CD8-positive, alpha-beta memory T cell (primary cell): ENCODE measurements at regions not wholly inside any gene's neighbourhood (a gene's known extent, or its start where the extent isn't known, plus 50 kb on each side); places are given as distances from the start of the nearest gene placed in this dataset.
"Not testable (repeated sequence)": the region's sequence is repeated elsewhere in the genome, so short reads cannot be mapped to it uniquely, and the experiment has no call there.

Source experiments
- CTCF ChIA-PET: fragments of 350-600 bp; sonication (Branson Sonifier 250); formaldehyde crosslinking; loops from one replicate; lab custom pipeline; 2021; ENCODE audit warnings: antibody characterized with exemption; lab: Charles Lee
- POLR2A ChIA-PET: fragments of 350-600 bp; sonication (Branson Sonifier 250); formaldehyde crosslinking; loops from one replicate; lab custom pipeline; 2021; ENCODE audit warnings: antibody characterized with exemption; lab: Charles Lee
- DNase-seq, 5 donors: peaks; one replicate each; pipeline versions ENCODE4 v3.0.0 to v3.0.0-alpha.2; 2020 to 2022; ENCODE audit warnings: mixed read lengths in 1 of 5
- H3K27ac ChIP-seq: one replicate; pipeline ENCODE4 v1.7.0; 2013; ENCODE audit warnings: low read depth, mild to moderate bottlenecking, low read length, moderate library complexity
- H3K27me3 ChIP-seq: 2 replicates; pipeline ENCODE4 v1.7.0; 2013; ENCODE audit warnings: low read length, mild to moderate bottlenecking; ENCODE audit not compliant: insufficient read depth, poor library complexity, severe bottlenecking
- H3K36me3 ChIP-seq: 2 replicates; pipeline ENCODE4 v1.7.0; 2013; ENCODE audit warnings: mild to moderate bottlenecking, low read length, moderate library complexity; ENCODE audit not compliant: insufficient read depth
- H3K4me1 ChIP-seq: 2 replicates; pipeline ENCODE4 v1.7.0; 2013; ENCODE audit warnings: mild to moderate bottlenecking, low read length, moderate library complexity; ENCODE audit not compliant: insufficient read depth
- H3K4me3 ChIP-seq: 2 replicates; pipeline ENCODE4 v1.7.0; 2013; ENCODE audit warnings: mild to moderate bottlenecking, low read length
- H3K9me3 ChIP-seq: 2 replicates; pipeline ENCODE4 v1.7.0; 2013; ENCODE audit warnings: mild to moderate bottlenecking, low read length
- H3K27ac Mint-ChIP-seq, 8 donors: one replicate each; pipeline ENCODE4 v1.8.0; 2020 to 2021; ENCODE audit warnings: mixed read lengths in 8 of 8, mild to moderate bottlenecking in 6 of 8, inconsistent platforms in 3 of 8, moderate library complexity in 3 of 8
- H3K27me3 Mint-ChIP-seq, 2 donors: one replicate each; pipeline ENCODE4 v1.8.0; 2020 to 2021; ENCODE audit warnings: mixed read lengths in 2 of 2, mild to moderate bottlenecking in 1 of 2, moderate library complexity in 1 of 2
- H3K36me3 Mint-ChIP-seq, 3 donors: one replicate each; pipeline ENCODE4 v1.8.0; 2020 to 2021; ENCODE audit warnings: mixed read lengths in 3 of 3, inconsistent platforms in 1 of 3, mild to moderate bottlenecking in 1 of 3
- H3K4me1 Mint-ChIP-seq, 3 donors: one replicate each; pipeline ENCODE4 v1.8.0; 2020 to 2021; ENCODE audit warnings: mixed read lengths in 3 of 3, inconsistent platforms in 1 of 3, mild to moderate bottlenecking in 1 of 3
- H3K4me3 Mint-ChIP-seq, 7 donors: one replicate each; pipeline ENCODE4 v1.8.0; 2020 to 2021; ENCODE audit warnings: mixed read lengths in 7 of 7, mild to moderate bottlenecking in 6 of 7, moderate library complexity in 4 of 7, inconsistent platforms in 2 of 7
- H3K9me3 Mint-ChIP-seq, 5 donors: one replicate each; pipeline ENCODE4 v1.8.0; 2020 to 2022; ENCODE audit warnings: mixed read lengths in 5 of 5, mild to moderate bottlenecking in 3 of 5, moderate library complexity in 2 of 5, inconsistent platforms in 1 of 5

- peaks cover 10 to 57% (median 10%) of the 10 kb centered on the region in 3 donors for H3K36me3 Mint-ChIP-seq
- DNase-seq, result no peak
- Histone ChIP-seq H3K27ac (no peak overlapping the region), H3K36me3 (no peaks in the 10 kb centered on the region), H3K4me3 (no peak overlapping the region), H3K27me3 (no peaks in the 10 kb centered on the region), H3K4me1 (no peaks in the 10 kb centered on the region), H3K9me3 (peaks cover 7% of the 10 kb centered on the region)
- POLR2A ChIA-PET, result no interaction called here
- peaks cover 0 to 5% (median 0%) of the 10 kb centered on the region in 3 donors for H3K4me1 Mint-ChIP-seq
- H3K27ac Mint-ChIP-seq, result peak overlapping the region in 1 of 8 donors; percentile 15
- H3K4me3 Mint-ChIP-seq, result no peak overlapping the region
- CTCF ChIA-PET, result interaction anchor here (0.6 kb wide), 1 partner anchor 18 kb away, joined by 3 read pairs; no protein-coding TSS in a partner anchor
- peaks cover 0 to 7% of the 10 kb centered on the region in 2 donors for H3K27me3 Mint-ChIP-seq
- peaks cover 18 to 47% (median 29%) of the 10 kb centered on the region in 5 donors for H3K9me3 Mint-ChIP-seq
Observed at GRCh38 chr2:105999211-105999989, 194.7 kb downstream of the UXS1 start.

GRCh38 chr2:105997711-105998110 lies 196.4 kb downstream of the UXS1 start:
- Histone ChIP-seq H3K9me3 (peaks cover 14% of the 10 kb centered on the region), H3K4me1 (no peaks in the 10 kb centered on the region), H3K27me3 (no peaks in the 10 kb centered on the region), H3K27ac (no peak overlapping the region), H3K4me3 (no peak overlapping the region), H3K36me3 (no peaks in the 10 kb centered on the region)
- Mint-ChIP-seq H3K9me3 (peaks cover 23 to 52% (median 36%) of the 10 kb centered on the region in 5 donors), H3K27ac (no peak overlapping the region), H3K4me1 (peaks cover 0 to 5% (median 0%) of the 10 kb centered on the region in 3 donors), H3K36me3 (peaks cover 6 to 59% (median 13%) of the 10 kb centered on the region in 3 donors), H3K27me3 (peaks cover 0 to 7% of the 10 kb centered on the region in 2 donors), H3K4me3 (no peak overlapping the region)
- ChIA-PET POLR2A (no interaction called here), CTCF (interaction anchor here (1.4 kb wide), 1 partner anchor 10 kb away, joined by 3 read pairs; no protein-coding TSS in a partner anchor)
- no peak for DNase-seq

DNA sequence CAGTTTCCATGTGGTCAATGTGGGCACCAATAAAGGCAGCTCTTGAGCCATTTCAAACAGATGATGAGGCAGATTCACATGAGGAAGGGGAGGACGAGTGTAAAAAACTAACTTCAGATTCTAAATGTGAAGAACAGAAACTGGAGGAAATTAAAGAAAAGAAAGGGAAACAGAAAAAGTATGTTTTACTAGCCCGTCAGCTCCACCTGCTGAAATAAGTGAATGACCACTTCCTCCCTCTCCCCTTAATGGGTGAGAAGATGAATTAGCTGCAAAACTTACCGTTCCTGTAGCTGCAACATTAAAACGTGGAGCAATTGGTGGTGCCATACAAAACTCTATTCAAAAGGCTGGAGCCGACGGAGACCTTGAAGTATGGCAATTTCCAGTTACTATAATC lies 203.5 kb downstream of the UXS1 start:
- no peaks in the 10 kb centered on the region for H3K36me3 ChIP-seq
- ChIA-PET CTCF (no interaction called here), POLR2A (no interaction called here)
- peaks cover 4 to 63% (median 20%) of the 10 kb centered on the region in 3 donors for H3K36me3 Mint-ChIP-seq
- DNase-seq, result no peak
- H3K4me1 Mint-ChIP-seq, result peaks cover 17 to 37% (median 31%) of the 10 kb centered on the region in 3 donors
- H3K27ac Mint-ChIP-seq, result no peak overlapping the region
- no peak overlapping the region for H3K4me3 ChIP-seq
- H3K27ac ChIP-seq, result no peak overlapping the region
- peaks cover 28% of the 10 kb centered on the region for H3K4me1 ChIP-seq
- no peaks in the 10 kb centered on the region for H3K27me3 Mint-ChIP-seq
- peaks cover 45 to 68% (median 51%) of the 10 kb centered on the region in 5 donors for H3K9me3 Mint-ChIP-seq
- peaks cover 32% of the 10 kb centered on the region for H3K9me3 ChIP-seq
- no peaks in the 10 kb centered on the region for H3K27me3 ChIP-seq
- H3K4me3 Mint-ChIP-seq, result no peak overlapping the region

GRCh38 chr2:105989803-105990202 lies 204.3 kb downstream of the UXS1 start:
- Mint-ChIP-seq H3K36me3 (peaks cover 4 to 65% (median 18%) of the 10 kb centered on the region in 3 donors), H3K4me1 (peaks cover 17 to 37% (median 31%) of the 10 kb centered on the region in 3 donors), H3K9me3 (peaks cover 45 to 64% (median 47%) of the 10 kb centered on the region in 5 donors), H3K27ac (peak overlapping the region in 4 of 8 donors; percentile 31 to 90 (median 45)), H3K4me3 (peak overlapping the region in 5 of 7 donors; percentile 16 to 76 (median 31))
- DNase-seq, result peak in 2 of 5 donors; percentile 20 to 23
- CTCF ChIA-PET, H3K27me3 ChIP-seq, H3K27me3 Mint-ChIP-seq, H3K27ac ChIP-seq, H3K36me3 ChIP-seq, POLR2A ChIA-PET: not testable (repeated sequence)
- Histone ChIP-seq H3K4me3 (peak overlapping the region; percentile 35), H3K9me3 (peaks cover 29% of the 10 kb centered on the region), H3K4me1 (peaks cover 28% of the 10 kb centered on the region)

DNA sequence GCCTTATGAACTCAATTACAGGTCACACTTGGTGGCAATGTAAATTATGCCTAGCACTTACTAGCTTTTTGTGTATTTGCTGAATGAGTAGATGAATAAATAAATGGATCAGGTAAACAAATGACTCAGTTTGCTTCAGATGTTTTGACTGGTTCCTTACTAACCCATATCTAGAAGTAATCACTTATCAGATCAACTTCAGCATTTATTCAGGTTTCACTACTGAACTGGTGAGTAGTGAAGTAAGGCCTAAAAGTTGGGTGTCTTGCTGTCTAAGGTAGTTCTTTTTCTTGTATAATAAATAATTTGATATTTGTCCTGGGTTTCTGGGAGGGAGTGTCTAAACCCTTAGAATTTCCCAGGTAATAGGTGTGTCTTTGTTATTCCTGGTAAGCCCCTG lies 205.0 kb downstream of the UXS1 start:
- H3K27me3 ChIP-seq, result no peaks in the 10 kb centered on the region
- peaks cover 22% of the 10 kb centered on the region for H3K9me3 ChIP-seq
- no peak overlapping the region for H3K4me3 Mint-ChIP-seq
- ChIA-PET CTCF (no interaction called here), POLR2A (no interaction called here)
- H3K4me1 Mint-ChIP-seq, result peaks cover 17 to 37% (median 31%) of the 10 kb centered on the region in 3 donors
- peaks cover 3 to 60% (median 14%) of the 10 kb centered on the region in 3 donors for H3K36me3 Mint-ChIP-seq
- H3K4me3 ChIP-seq, result peak overlapping the region; percentile 35
- H3K4me1 ChIP-seq, result peaks cover 28% of the 10 kb centered on the region
- peaks cover 39 to 56% (median 40%) of the 10 kb centered on the region in 5 donors for H3K9me3 Mint-ChIP-seq
- H3K27me3 Mint-ChIP-seq, result no peaks in the 10 kb centered on the region
- no peak for DNase-seq
- H3K27ac ChIP-seq, result no peak overlapping the region
- H3K27ac Mint-ChIP-seq, result peak overlapping the region in 2 of 8 donors; percentile 12 to 31
- no peaks in the 10 kb centered on the region for H3K36me3 ChIP-seq

DNA sequence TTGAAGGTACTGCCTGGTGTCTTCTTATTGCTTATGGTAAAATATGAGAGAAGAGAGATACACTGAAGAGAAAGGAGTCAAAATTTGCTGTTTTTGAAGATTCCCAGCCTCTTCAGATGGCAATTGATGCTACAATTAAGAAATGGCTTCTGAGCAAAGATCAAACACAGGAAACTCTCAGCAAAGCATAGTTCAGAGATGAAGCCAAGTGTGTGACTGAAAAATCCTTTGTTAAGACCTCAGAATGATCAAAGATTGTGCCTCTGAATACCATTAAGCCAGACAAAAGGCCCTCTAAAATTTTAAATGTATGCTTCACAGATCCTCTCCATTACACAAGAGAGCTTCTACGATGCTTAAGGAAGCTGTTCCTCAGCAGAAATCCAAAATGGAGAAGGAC lies 216.3 kb downstream of the UXS1 start:
- H3K4me3 Mint-ChIP-seq, result no peak overlapping the region
- H3K27me3 Mint-ChIP-seq, result no peaks in the 10 kb centered on the region
- Histone ChIP-seq H3K36me3 (no peaks in the 10 kb centered on the region), H3K9me3 (no peaks in the 10 kb centered on the region), H3K4me1 (peaks cover 35% of the 10 kb centered on the region), H3K4me3 (no peak overlapping the region), H3K27ac (no peak overlapping the region), H3K27me3 (no peaks in the 10 kb centered on the region)
- H3K27ac Mint-ChIP-seq, result peak overlapping the region in 1 of 8 donors; percentile 5
- CTCF ChIA-PET, result no interaction called here
- peaks cover 0 to 20% (median 2%) of the 10 kb centered on the region in 3 donors for H3K36me3 Mint-ChIP-seq
- H3K4me1 Mint-ChIP-seq, result peaks cover 11 to 25% (median 12%) of the 10 kb centered on the region in 3 donors
- POLR2A ChIA-PET, result no interaction called here
- DNase-seq, result peak in 1 of 5 donors; percentile 25
- peaks cover 0 to 2% (median 0%) of the 10 kb centered on the region in 5 donors for H3K9me3 Mint-ChIP-seq

DNA sequence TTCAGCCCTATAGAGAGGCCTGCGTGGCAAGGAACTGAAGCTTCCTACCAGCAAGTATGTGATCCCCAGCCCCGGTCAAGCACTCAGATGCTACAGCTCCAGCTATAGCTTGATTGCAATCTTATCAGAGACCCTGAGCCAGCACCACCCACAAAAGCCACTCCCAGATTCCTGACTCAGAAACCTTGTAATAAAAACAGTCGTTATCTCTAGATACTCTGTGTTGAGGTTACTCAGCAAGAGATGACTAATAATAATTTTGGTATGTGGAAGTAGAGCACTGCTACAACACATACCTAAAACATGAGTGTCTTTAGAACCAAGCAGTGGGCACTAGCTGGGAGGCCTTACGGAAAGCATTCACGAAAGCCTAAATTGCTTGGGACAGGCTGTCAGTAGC lies 216.9 kb downstream of the UXS1 start:
- Mint-ChIP-seq H3K36me3 (peaks cover 0 to 20% (median 2%) of the 10 kb centered on the region in 3 donors), H3K27ac (peak overlapping the region in 2 of 8 donors; percentile 4 to 12), H3K4me1 (peaks cover 11 to 25% (median 16%) of the 10 kb centered on the region in 3 donors), H3K9me3 (peaks cover 0 to 2% (median 0%) of the 10 kb centered on the region in 5 donors), H3K27me3 (no peaks in the 10 kb centered on the region), H3K4me3 (no peak overlapping the region)
- no peak for DNase-seq
- H3K27me3 ChIP-seq, result no peaks in the 10 kb centered on the region
- ChIA-PET CTCF (no interaction called here), POLR2A (no interaction called here)
- H3K36me3 ChIP-seq, result no peaks in the 10 kb centered on the region
- no peaks in the 10 kb centered on the region for H3K9me3 ChIP-seq
- H3K4me1 ChIP-seq, result peaks cover 35% of the 10 kb centered on the region
- no peak overlapping the region for H3K27ac ChIP-seq
- no peak overlapping the region for H3K4me3 ChIP-seq

DNA sequence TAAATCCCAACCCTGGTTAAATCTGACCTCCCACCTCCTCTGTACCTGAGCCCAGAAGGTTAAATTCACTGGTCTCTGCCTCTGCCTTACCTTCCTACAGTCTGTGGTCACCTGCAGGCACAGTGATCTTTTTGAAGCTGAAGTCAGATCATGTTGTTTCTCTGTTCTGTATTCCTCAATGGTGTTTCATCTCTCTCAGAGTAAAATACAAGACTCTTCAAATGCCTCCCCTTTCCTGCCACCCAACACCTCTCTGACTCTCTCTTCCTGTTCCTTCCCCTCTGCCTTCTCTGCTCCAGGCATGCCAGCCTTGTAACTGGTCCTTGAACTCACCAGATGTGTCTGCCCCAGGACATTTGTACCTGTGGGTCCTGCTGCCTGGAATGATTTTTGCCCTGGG lies 219.3 kb downstream of the UXS1 start:
- H3K4me3 ChIP-seq, result no peak overlapping the region
- Mint-ChIP-seq H3K36me3 (peaks cover 0 to 17% (median 2%) of the 10 kb centered on the region in 3 donors), H3K27ac (peak overlapping the region in 4 of 8 donors; percentile 24 to 69 (median 52)), H3K27me3 (no peaks in the 10 kb centered on the region), H3K9me3 (peaks cover 0 to 2% (median 0%) of the 10 kb centered on the region in 5 donors), H3K4me3 (no peak overlapping the region), H3K4me1 (peaks cover 16 to 32% (median 22%) of the 10 kb centered on the region in 3 donors)
- no peak overlapping the region for H3K27ac ChIP-seq
- H3K4me1 ChIP-seq, result peaks cover 46% of the 10 kb centered on the region
- DNase-seq, result peak in 1 of 5 donors; percentile 24
- ChIA-PET CTCF (no interaction called here), POLR2A (no interaction called here)
- H3K36me3 ChIP-seq, result no peaks in the 10 kb centered on the region
- H3K9me3 ChIP-seq, result no peaks in the 10 kb centered on the region
- H3K27me3 ChIP-seq, result no peaks in the 10 kb centered on the region
